OCI-LY1 (cell line): ENCODE measurements at regions not wholly inside any gene's neighbourhood (a gene's known extent, or its start where the extent isn't known, plus 50 kb on each side); places are given as distances from the start of the nearest gene placed in this dataset.
"Not testable (repeated sequence)": the region's sequence is repeated elsewhere in the genome, so short reads cannot be mapped to it uniquely, and the experiment has no call there.

Source experiments
- H2AFZ ChIP-seq: fragments of 200-600 bp; sonication (generic), shearing (Covaris generic); 2 replicates; pipeline ENCODE4 v1.6.0; 2014; ENCODE audit warnings: antibody characterized with exemption, mild to moderate bottlenecking, low read length
- H3F3A ChIP-seq: fragments of 200-600 bp; sonication (generic), shearing (Covaris generic); 2 replicates; pipeline ENCODE4 v1.6.0; 2014; ENCODE audit warnings: mild to moderate bottlenecking, antibody characterized with exemption, low read length, moderate library complexity; ENCODE audit not compliant: insufficient read depth
- H3K27ac ChIP-seq: fragments of 200-600 bp; sonication (generic); 2 replicates; pipeline ENCODE4 v1.5.1; 2014; ENCODE audit warnings: low read length, mixed run types, mild to moderate bottlenecking, low read depth; ENCODE audit not compliant: poor library complexity, severe bottlenecking
- H3K27me3 ChIP-seq: fragments of 200-600 bp; sonication (generic); 2 replicates; pipeline ENCODE4 v1.6.0; 2014; ENCODE audit warnings: antibody characterized with exemption, mild to moderate bottlenecking, low read length, moderate library complexity; ENCODE audit not compliant: insufficient read depth
- H3K36me3 ChIP-seq: fragments of 200-600 bp; sonication (generic); 2 replicates; pipeline ENCODE4 v1.6.1; 2014; ENCODE audit warnings: mild to moderate bottlenecking, antibody characterized with exemption, low read length, moderate library complexity, mixed read lengths; ENCODE audit not compliant: insufficient read depth
- H3K4me1 ChIP-seq: fragments of 200-600 bp; sonication (generic); 2 replicates; pipeline ENCODE4 v1.5.1; 2014; ENCODE audit warnings: mild to moderate bottlenecking, low read length, moderate library complexity; ENCODE audit not compliant: insufficient read depth, severe bottlenecking
- H3K4me2 ChIP-seq: fragments of 200-600 bp; sonication (generic), shearing (Covaris generic); 2 replicates; pipeline ENCODE4 v1.6.1; 2014; ENCODE audit warnings: low read length
- H3K4me3 ChIP-seq: fragments of 200-600 bp; sonication (generic); 2 replicates; pipeline ENCODE4 v1.5.1; 2014; ENCODE audit warnings: low read length, low read depth, mild to moderate bottlenecking, mixed read lengths; ENCODE audit not compliant: poor library complexity, severe bottlenecking
- H3K79me2 ChIP-seq: fragments of 200-600 bp; shearing (Covaris generic); 2 replicates; pipeline ENCODE4 v1.6.1; 2016; ENCODE audit warnings: mixed run types, low read length, mixed read lengths; ENCODE audit not compliant: insufficient read depth
- H3K9ac ChIP-seq: fragments of 200-600 bp; sonication (generic), shearing (Covaris generic); 2 replicates; pipeline ENCODE4 v1.6.1; 2014; ENCODE audit warnings: mild to moderate bottlenecking, low read length, mixed read lengths
- H3K9me2 ChIP-seq: fragments of 200-600 bp; sonication (generic), shearing (Covaris generic); 2 replicates; pipeline ENCODE4 v1.6.1; 2014; ENCODE audit warnings: low read depth, mild to moderate bottlenecking, low read length, mixed read lengths
- H3K9me3 ChIP-seq: fragments of 200-600 bp; shearing (Covaris generic); 2 replicates; pipeline ENCODE4 v1.6.1; 2014; ENCODE audit warnings: low read length, mixed read lengths
- H4K20me1 ChIP-seq: fragments of 200-600 bp; sonication (generic), shearing (Covaris generic); 2 replicates; pipeline ENCODE4 v1.6.0; 2016; ENCODE audit warnings: mild to moderate bottlenecking, low read length; ENCODE audit not compliant: insufficient read depth
- CTCF ChIP-seq: fragments of 200-600 bp; sonication (generic), shearing (Covaris generic); IDR thresholded peaks from 2 replicates; pipeline ENCODE4 v1.5.1; 2017; ENCODE audit warnings: mild to moderate bottlenecking, antibody characterized with exemption, low read length, moderate library complexity, mixed read lengths
- EZH2 ChIP-seq: fragments of 200-600 bp; sonication (generic), shearing (Covaris generic); IDR thresholded peaks from 2 replicates; pipeline ENCODE4 v1.8.0; 2017; ENCODE audit warnings: borderline replicate concordance, mixed run types, mild to moderate bottlenecking, antibody characterized with exemption, low read length, moderate library complexity, mixed read lengths

DNA sequence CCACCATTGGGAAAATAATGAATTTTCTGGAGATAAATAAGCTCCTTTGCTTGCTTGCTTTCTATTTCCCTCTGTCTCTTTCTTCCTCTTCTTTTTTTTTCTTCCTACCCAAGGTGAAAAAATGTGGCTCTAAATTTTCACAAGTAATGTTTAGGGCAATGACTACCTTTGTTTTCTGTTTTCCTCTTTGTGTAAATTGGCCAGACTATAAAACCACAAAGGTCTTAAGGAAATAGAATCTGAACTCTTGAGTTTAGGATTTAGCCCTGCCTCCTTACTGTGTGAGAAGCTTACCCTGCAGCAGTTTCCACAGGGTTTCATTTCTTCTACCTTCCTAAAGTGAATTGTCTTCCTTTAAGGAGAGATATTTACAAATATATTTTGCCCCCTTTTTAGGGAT is 330.4 kb downstream of the ARL4A start:
- Histone ChIP-seq H3K9ac (no peak overlapping the region), H3F3A (no peaks in the 10 kb centered on the region), H3K4me1 (no peaks in the 10 kb centered on the region), H4K20me1 (no peaks in the 10 kb centered on the region), H3K79me2 (no peaks in the 10 kb centered on the region), H3K4me3 (no peak overlapping the region), H3K27ac (no peak overlapping the region), H3K9me2 (no peaks in the 10 kb centered on the region), H2AFZ (no peak overlapping the region), H3K4me2 (no peak overlapping the region), H3K9me3 (no peaks in the 10 kb centered on the region), H3K36me3 (no peaks in the 10 kb centered on the region), H3K27me3 (no peaks in the 10 kb centered on the region)
- no peak for TF ChIP-seq EZH2
- TF ChIP-seq CTCF, result no peak

DNA sequence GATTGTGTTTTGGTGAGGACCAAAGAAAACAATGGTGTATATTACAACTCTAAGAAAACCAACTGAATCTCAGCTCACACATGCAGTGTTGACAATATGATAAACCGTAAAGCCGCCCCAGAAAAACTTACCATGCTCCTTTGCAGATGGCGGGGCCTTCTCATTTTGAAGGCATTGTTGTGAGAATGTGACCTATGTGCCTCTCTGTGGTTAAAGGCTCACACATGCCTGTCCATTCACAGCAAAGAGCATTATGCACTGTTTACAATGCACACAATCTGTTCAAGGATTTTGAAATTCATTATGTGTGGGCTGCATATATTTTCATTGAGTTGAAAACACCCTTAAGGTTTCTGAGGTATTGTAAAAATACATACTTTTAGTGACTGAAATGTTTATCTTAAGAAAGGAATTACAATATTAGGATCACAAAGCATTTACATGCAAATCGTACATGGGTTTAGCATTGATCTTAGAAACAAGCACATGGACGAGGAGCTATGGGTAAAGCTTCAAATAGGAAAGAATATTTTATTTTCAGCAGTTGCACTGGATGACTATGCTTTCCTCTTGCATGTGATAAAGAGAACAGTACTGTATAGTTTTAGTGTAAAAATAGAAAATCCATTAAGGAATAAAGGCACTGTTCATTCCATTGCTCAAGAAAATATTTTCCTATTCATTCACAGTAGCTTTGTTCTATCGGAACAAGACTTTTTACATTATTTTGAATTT is 334.3 kb downstream of the ARL4A start:
- TF ChIP-seq CTCF (no peak), EZH2 (no peak)
- Histone ChIP-seq H3K27ac (no peak overlapping the region), H3K4me2 (no peak overlapping the region), H2AFZ (no peak overlapping the region), H4K20me1 (no peaks in the 10 kb centered on the region), H3K27me3 (no peaks in the 10 kb centered on the region), H3K36me3 (no peaks in the 10 kb centered on the region), H3K4me1 (no peaks in the 10 kb centered on the region), H3K4me3 (no peak overlapping the region), H3K9me2 (no peaks in the 10 kb centered on the region), H3K79me2 (no peaks in the 10 kb centered on the region), H3K9ac (no peak overlapping the region), H3F3A (no peaks in the 10 kb centered on the region), H3K9me3 (no peaks in the 10 kb centered on the region)

- Histone ChIP-seq H3K36me3 (no peaks in the 10 kb centered on the region), H3K9ac (no peak overlapping the region), H3K27ac (no peak overlapping the region), H3K4me1 (no peaks in the 10 kb centered on the region), H3K27me3 (no peaks in the 10 kb centered on the region), H3K79me2 (no peaks in the 10 kb centered on the region), H3K9me3 (no peaks in the 10 kb centered on the region), H3F3A (no peaks in the 10 kb centered on the region), H3K4me2 (no peak overlapping the region), H2AFZ (no peak overlapping the region), H3K4me3 (no peak overlapping the region), H3K9me2 (no peaks in the 10 kb centered on the region), H4K20me1 (no peaks in the 10 kb centered on the region)
- TF ChIP-seq CTCF (no peak), EZH2 (no peak)
Measured at GRCh38 chr7:13024121-13024674, 336.8 kb downstream of the ARL4A start.

GRCh38 chr7:13025043-13025442 is 337.6 kb downstream of the ARL4A start:
- not testable (repeated sequence) for H3K9me2 ChIP-seq

More at GRCh38 chr7:13025043-13025442, 337.6 kb downstream of the ARL4A start:
- H3K4me2 ChIP-seq, H4K20me1 ChIP-seq, H3K79me2 ChIP-seq, H3K4me3 ChIP-seq, H3K27ac ChIP-seq, H3K27me3 ChIP-seq, H3K9me3 ChIP-seq, H3K36me3 ChIP-seq, H2AFZ ChIP-seq, H3K4me1 ChIP-seq, H3K9ac ChIP-seq, H3F3A ChIP-seq: not testable (repeated sequence)
